IMR-90 (cell line): ENCODE measurements at regions not wholly inside any gene's neighbourhood (a gene's known extent, or its start where the extent isn't known, plus 50 kb on each side); places are given as distances from the start of the nearest gene placed in this dataset.
A peak's percentile ranks its signal among the peaks of the same experiment; 100 is the strongest.

Experiments used
- ATAC-seq: fragments of 200-7000 bp; cut with Tn5 transposase; 2 replicates; pipeline ENCODE4 v1.9.1; 2020; ENCODE audit warnings: low read depth, mild to moderate bottlenecking, moderate library complexity
- BruUV-seq: library from RNA; stranded (reverse); fragments of 400-500 nt; replicated peaks from 2 replicates; lab custom pipeline; 2021; lab: Mats Ljungman, UMichigan
- CTCF ChIA-PET: fragments of 300-600 bp; formaldehyde crosslinking; extraction: SDS; loops from one replicate; lab custom pipeline; 2021; ENCODE audit warnings: antibody characterized with exemption; lab: Yijun Ruan, JAX
- POLR2A ChIA-PET: fragments of 300-600 bp; sonication (Branson Sonifier 250); formaldehyde crosslinking; loops from one replicate; lab custom pipeline; 2022; ENCODE audit warnings: antibody characterized with exemption; ENCODE audit not compliant: unreplicated experiment; lab: Charles Lee
- DNase-seq: peaks from one replicate; pipeline ENCODE4 v3.0.0; 2013
- H2AFZ ChIP-seq: replicated peaks from 2 replicates; pipeline ENCODE3; 2013; ENCODE audit warnings: low read length, mild to moderate bottlenecking; ENCODE audit not compliant: poor library complexity
- H2AK5ac ChIP-seq: 2 replicates; pipeline ENCODE4 v1.6.1; 2013; ENCODE audit warnings: low read depth, low read length, inconsistent platforms
- H2AK9ac ChIP-seq: replicated peaks from 2 replicates; pipeline ENCODE3; 2013; ENCODE audit warnings: mild to moderate bottlenecking, low read depth, low read length, moderate library complexity; ENCODE audit not compliant: poor library complexity
- H2BK120ac ChIP-seq: 2 replicates; pipeline ENCODE4 v1.6.1; 2013; ENCODE audit warnings: low read depth, low read length, inconsistent platforms
- H2BK15ac ChIP-seq: 3 replicates; pipeline ENCODE4 v1.6.1; 2013; ENCODE audit warnings: low read depth, low read length, inconsistent platforms
- H2BK20ac ChIP-seq: 2 replicates; pipeline ENCODE4 v1.6.1; 2013; ENCODE audit warnings: low read depth, mild to moderate bottlenecking, inconsistent platforms, low read length, moderate library complexity
- H2BK5ac ChIP-seq: 2 replicates; pipeline ENCODE4 v1.6.1; 2013; ENCODE audit warnings: mild to moderate bottlenecking, low read depth, low read length, inconsistent platforms; ENCODE audit not compliant: poor library complexity, severe bottlenecking
- H3K14ac ChIP-seq: replicated peaks from 2 replicates; pipeline ENCODE4 v1.6.1; 2013; ENCODE audit warnings: low read depth, low read length, inconsistent platforms
- H3K18ac ChIP-seq: 2 replicates; pipeline ENCODE4 v1.6.1; 2013; ENCODE audit warnings: low read depth, low read length, control low read depth
- H3K23ac ChIP-seq: 2 replicates; pipeline ENCODE4 v1.6.1; 2013; ENCODE audit warnings: low read depth, low read length, inconsistent platforms
- H3K27ac ChIP-seq: 2 replicates; pipeline ENCODE4 v1.5.1; 2013; ENCODE audit warnings: mild to moderate bottlenecking, control low read depth, low read length; ENCODE audit not compliant: insufficient read depth
- H3K27me3 ChIP-seq: 2 replicates; pipeline ENCODE4 v1.6.1; 2013; ENCODE audit warnings: low read length; ENCODE audit not compliant: control insufficient read depth, insufficient read depth
- H3K36me3 ChIP-seq: 2 replicates; pipeline ENCODE4 v1.6.1; 2013; ENCODE audit warnings: low read length, mixed read lengths; ENCODE audit not compliant: control insufficient read depth, insufficient read depth
- H3K4ac ChIP-seq: 2 replicates; pipeline ENCODE4 v1.6.1; 2013; ENCODE audit warnings: low read depth, low read length, inconsistent platforms
- H3K4me1 ChIP-seq: 2 replicates; pipeline ENCODE4 v1.6.1; 2013; ENCODE audit warnings: low read length, mixed read lengths; ENCODE audit not compliant: control insufficient read depth, insufficient read depth
- H3K4me2 ChIP-seq: 2 replicates; pipeline ENCODE4 v1.6.1; 2013; ENCODE audit warnings: low read depth, mild to moderate bottlenecking, control low read depth, low read length, moderate library complexity
- H3K4me3 ChIP-seq: 2 replicates; pipeline ENCODE4 v1.5.1; 2013; ENCODE audit warnings: low read depth, mild to moderate bottlenecking, control low read depth, low read length, moderate library complexity; ENCODE audit not compliant: insufficient read depth
- H3K56ac ChIP-seq: 2 replicates; pipeline ENCODE4 v1.6.1; 2013; ENCODE audit warnings: low read length, inconsistent platforms; ENCODE audit not compliant: insufficient read depth; ENCODE audit errors: extremely low read depth
- H3K79me1 ChIP-seq, 2 experiments: 2 replicates each; pipeline ENCODE4 v1.6.1; 2013; ENCODE audit warnings: low read length in 2 of 2, inconsistent platforms in 1 of 2, low read depth in 1 of 2
- H3K9ac ChIP-seq: 2 replicates; pipeline ENCODE4 v1.6.1; 2013; ENCODE audit warnings: low read depth, low read length, control low read depth
- H3K9me1 ChIP-seq: 2 replicates; pipeline ENCODE4 v1.6.1; 2013; ENCODE audit warnings: low read length, inconsistent platforms; ENCODE audit not compliant: insufficient read depth
- H3K9me3 ChIP-seq: 2 replicates; pipeline ENCODE4 v1.6.1; 2013; ENCODE audit warnings: low read length; ENCODE audit not compliant: control insufficient read depth, insufficient read depth
- H4K20me1 ChIP-seq: 2 replicates; pipeline ENCODE4 v1.6.1; 2013; ENCODE audit warnings: low read length, inconsistent platforms; ENCODE audit not compliant: insufficient read depth
- H4K5ac ChIP-seq: 2 replicates; pipeline ENCODE4 v1.6.1; 2013; ENCODE audit warnings: mild to moderate bottlenecking, low read depth, low read length, control low read depth
- H4K8ac ChIP-seq, 2 experiments: 2 replicates each; pipeline ENCODE4 v1.6.1; 2013; ENCODE audit warnings: low read depth in 2 of 2, low read length in 2 of 2, control low read depth in 1 of 2, inconsistent platforms in 1 of 2
- H4K91ac ChIP-seq: 2 replicates; pipeline ENCODE4 v1.6.1; 2013; ENCODE audit warnings: low read depth, low read length, inconsistent platforms; ENCODE audit not compliant: insufficient read depth
- BHLHE40 ChIP-seq: fragments of 150-350 bp; IDR thresholded peaks from 2 replicates; pipeline ENCODE4 v1.6.1; 2016; ENCODE audit warnings: mild to moderate bottlenecking, low read depth, low read length
- CEBPB ChIP-seq: IDR thresholded peaks from 2 replicates; pipeline ENCODE4 v1.6.1; 2012; ENCODE audit warnings: low read depth, low read length, improper control_type of control experiment
- CHD1 ChIP-seq: IDR thresholded peaks from 2 replicates; pipeline ENCODE4 v1.6.1; 2012; ENCODE audit warnings: low read depth, low read length, improper control_type of control experiment
- ELK1 ChIP-seq: fragments of 150-350 bp; IDR thresholded peaks from 2 replicates; pipeline ENCODE4 v1.6.1; 2016; ENCODE audit warnings: low read depth, mild to moderate bottlenecking, low read length, moderate library complexity, borderline replicate concordance
- FOS ChIP-seq: fragments of 150-350 bp; IDR thresholded peaks from 2 replicates; pipeline ENCODE4 v1.6.1; 2016; ENCODE audit warnings: low read depth, low read length
- MAZ ChIP-seq: IDR thresholded peaks from 2 replicates; pipeline ENCODE4 v1.6.1; 2012; ENCODE audit warnings: low read depth, mild to moderate bottlenecking, low read length, improper control_type of control experiment, moderate library complexity, borderline replicate concordance
- MXI1 ChIP-seq: IDR thresholded peaks from 2 replicates; pipeline ENCODE4 v1.6.1; 2012; ENCODE audit warnings: low read depth, mild to moderate bottlenecking, low read length, moderate library complexity, borderline replicate concordance
- NFE2L2 ChIP-seq: fragments of 150-350 bp; IDR thresholded peaks from 2 replicates; pipeline ENCODE4 v1.6.1; 2016; ENCODE audit warnings: low read depth, mild to moderate bottlenecking, low read length
- POLR2A ChIP-seq: IDR thresholded peaks from 2 replicates; pipeline ENCODE4 v1.6.1; 2012; ENCODE audit warnings: mild to moderate bottlenecking, low read depth, low read length
- RAD21 ChIP-seq: IDR thresholded peaks from 2 replicates; pipeline ENCODE4 v1.6.1; 2012; ENCODE audit warnings: low read length, improper control_type of control experiment
- RCOR1 ChIP-seq: IDR thresholded peaks from 2 replicates; pipeline ENCODE4 v1.6.1; 2012; ENCODE audit warnings: mild to moderate bottlenecking, low read length, improper control_type of control experiment; ENCODE audit not compliant: insufficient replicate concordance
- RFX5 ChIP-seq: IDR thresholded peaks from 2 replicates; pipeline ENCODE4 v1.8.0; 2012; ENCODE audit warnings: low read depth, mild to moderate bottlenecking, low read length, moderate library complexity
- SMC3 ChIP-seq: fragments of 150-350 bp; IDR thresholded peaks from 2 replicates; pipeline ENCODE4 v1.6.1; 2016; ENCODE audit warnings: low read depth, mild to moderate bottlenecking, antibody characterized with exemption, low read length, moderate library complexity
- WGBS, 2 experiments: methylation state at CpG; one replicate each; pipeline versions ENCODE4 v1.1.5 to v1.1.7; 2013; ENCODE audit warnings: missing lambda C conversion rate in 2 of 2; ENCODE audit not compliant: insufficient read length in 1 of 2; ENCODE audit errors: extremely low coverage in 2 of 2; 5-methylcytosine and 5-hydroxymethylcytosine counted together
- dilution Hi-C: fragments of 300-500 bp; cut with HindIII; formaldehyde crosslinking; loops from one replicate; pipeline ENCODE4 v1.14.3; 2018; ENCODE audit warnings: low sequenced_read_pairs; ENCODE audit not compliant: unreplicated experiment
- in situ Hi-C: fragments of 300-500 bp; cut with MboI; formaldehyde crosslinking; loops from 3 replicates; pipeline ENCODE4 v1.14.3; 2019; ENCODE audit warnings: low sequenced_read_pairs, inconsistent platforms, mixed read lengths
- intact Hi-C: fragments of 100-400 bp; cut with micrococcal nuclease; formaldehyde crosslinking; loops from 2 replicates; pipeline ENCODE4 v1.10.0; 2022
- TF ChIP-seq, protein P1 (sequence below): fragments of 150-350 bp; IDR thresholded peaks from 2 replicates; pipeline ENCODE4 v1.6.1; 2017; ENCODE audit warnings: mild to moderate bottlenecking, antibody characterized with exemption, low read length, low read depth

- TF ChIP-seq, protein P1, sequence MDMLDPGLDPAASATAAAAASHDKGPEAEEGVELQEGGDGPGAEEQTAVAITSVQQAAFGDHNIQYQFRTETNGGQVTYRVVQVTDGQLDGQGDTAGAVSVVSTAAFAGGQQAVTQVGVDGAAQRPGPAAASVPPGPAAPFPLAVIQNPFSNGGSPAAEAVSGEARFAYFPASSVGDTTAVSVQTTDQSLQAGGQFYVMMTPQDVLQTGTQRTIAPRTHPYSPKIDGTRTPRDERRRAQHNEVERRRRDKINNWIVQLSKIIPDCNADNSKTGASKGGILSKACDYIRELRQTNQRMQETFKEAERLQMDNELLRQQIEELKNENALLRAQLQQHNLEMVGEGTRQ = no peak
- no peak for TF ChIP-seq MXI1
Measured at GRCh38 chr6:26172608-26172968, 85.4 kb downstream of the HFE start (continued).

- H4K5ac ChIP-seq = no peak overlapping the region
- ATAC-seq (no peak), DNase-seq (no peak)
- peaks cover 1% of the 10 kb centered on the region; the same call in 1 of the 2 replicates for H3K4me1 ChIP-seq
- no peak overlapping the region for H2BK20ac ChIP-seq
- no peak overlapping the region for H3K9ac ChIP-seq
- no peak overlapping the region for H2BK15ac ChIP-seq
- no peak overlapping the region for H3K56ac ChIP-seq
- H4K20me1 ChIP-seq = no peaks in the 10 kb centered on the region
- no peak overlapping the region for H2BK120ac ChIP-seq
- ChIA-PET POLR2A (no interaction called here), CTCF (interaction anchor here (1.3 kb wide), 1 partner anchor 9 kb away, joined by 4 read pairs; no protein-coding TSS in a partner anchor)
- H3K4me2 ChIP-seq = no peak overlapping the region
- BruUV-seq = no TSS peak
- H3K23ac ChIP-seq = no peak overlapping the region
- H3K18ac ChIP-seq = no peak overlapping the region
- no peak overlapping the region for H3K4ac ChIP-seq
- dilution Hi-C loops = no loop called here
- no CpG with 5 or more reads among the region's 4 CpGs for WGBS, 2 experiments
- peaks cover 3 to 7% of the 10 kb centered on the region in 2 experiments; a peak in 2 of 4 replicates for H3K79me1 ChIP-seq
- in situ Hi-C loops = no loop called here
- no peak overlapping the region for H2AK5ac ChIP-seq
- no peaks in the 10 kb centered on the region for H3K27me3 ChIP-seq
- intact Hi-C loops = no loop called here
- no peak overlapping the region; a peak in 1 of 4 replicates for H4K8ac ChIP-seq
- H3K9me3 ChIP-seq = no peaks in the 10 kb centered on the region
- TF ChIP-seq MAZ (no peak), CHD1 (no peak), ELK1 (no peak), POLR2A (no peak), RCOR1 (no peak), FOS (no peak), SMC3 (no peak), BHLHE40 (no peak), RAD21 (no peak), CEBPB (no peak), RFX5 (no peak), NFE2L2 (no peak)
- TF ChIP-seq, protein P1 = no peak
- no peak overlapping the region for H3K14ac ChIP-seq
- no peak overlapping the region for H2AK9ac ChIP-seq
- H2AFZ ChIP-seq = no peak overlapping the region
- no peak overlapping the region for H2BK5ac ChIP-seq
- no peak overlapping the region for H4K91ac ChIP-seq
- no peaks in the 10 kb centered on the region for H3K36me3 ChIP-seq
- peak overlapping the region; percentile 16 for H3K27ac ChIP-seq
- H3K4me3 ChIP-seq = no peak overlapping the region
- no peaks in the 10 kb centered on the region for H3K9me1 ChIP-seq
Measured at GRCh38 chr6:26173836-26174145, 86.6 kb downstream of the HFE start.
